OCI-LY1 (cell line): ENCODE measurements at regions not wholly inside any gene's neighbourhood (a gene's known extent, or its start where the extent isn't known, plus 50 kb on each side); places are given as distances from the start of the nearest gene placed in this dataset.

Experiments used
- H2AFZ ChIP-seq: fragments of 200-600 bp; sonication (generic), shearing (Covaris generic); 2 replicates; pipeline ENCODE4 v1.6.0; 2014; ENCODE audit warnings: antibody characterized with exemption, mild to moderate bottlenecking, low read length
- H3F3A ChIP-seq: fragments of 200-600 bp; sonication (generic), shearing (Covaris generic); 2 replicates; pipeline ENCODE4 v1.6.0; 2014; ENCODE audit warnings: mild to moderate bottlenecking, antibody characterized with exemption, low read length, moderate library complexity; ENCODE audit not compliant: insufficient read depth
- H3K27ac ChIP-seq: fragments of 200-600 bp; sonication (generic); 2 replicates; pipeline ENCODE4 v1.5.1; 2014; ENCODE audit warnings: low read length, mixed run types, mild to moderate bottlenecking, low read depth; ENCODE audit not compliant: poor library complexity, severe bottlenecking
- H3K27me3 ChIP-seq: fragments of 200-600 bp; sonication (generic); 2 replicates; pipeline ENCODE4 v1.6.0; 2014; ENCODE audit warnings: antibody characterized with exemption, mild to moderate bottlenecking, low read length, moderate library complexity; ENCODE audit not compliant: insufficient read depth
- H3K36me3 ChIP-seq: fragments of 200-600 bp; sonication (generic); 2 replicates; pipeline ENCODE4 v1.6.1; 2014; ENCODE audit warnings: mild to moderate bottlenecking, antibody characterized with exemption, low read length, moderate library complexity, mixed read lengths; ENCODE audit not compliant: insufficient read depth
- H3K4me1 ChIP-seq: fragments of 200-600 bp; sonication (generic); 2 replicates; pipeline ENCODE4 v1.5.1; 2014; ENCODE audit warnings: mild to moderate bottlenecking, low read length, moderate library complexity; ENCODE audit not compliant: insufficient read depth, severe bottlenecking
- H3K4me2 ChIP-seq: fragments of 200-600 bp; sonication (generic), shearing (Covaris generic); 2 replicates; pipeline ENCODE4 v1.6.1; 2014; ENCODE audit warnings: low read length
- H3K4me3 ChIP-seq: fragments of 200-600 bp; sonication (generic); 2 replicates; pipeline ENCODE4 v1.5.1; 2014; ENCODE audit warnings: low read length, low read depth, mild to moderate bottlenecking, mixed read lengths; ENCODE audit not compliant: poor library complexity, severe bottlenecking
- H3K79me2 ChIP-seq: fragments of 200-600 bp; shearing (Covaris generic); 2 replicates; pipeline ENCODE4 v1.6.1; 2016; ENCODE audit warnings: mixed run types, low read length, mixed read lengths; ENCODE audit not compliant: insufficient read depth
- H3K9ac ChIP-seq: fragments of 200-600 bp; sonication (generic), shearing (Covaris generic); 2 replicates; pipeline ENCODE4 v1.6.1; 2014; ENCODE audit warnings: mild to moderate bottlenecking, low read length, mixed read lengths
- H3K9me2 ChIP-seq: fragments of 200-600 bp; sonication (generic), shearing (Covaris generic); 2 replicates; pipeline ENCODE4 v1.6.1; 2014; ENCODE audit warnings: low read depth, mild to moderate bottlenecking, low read length, mixed read lengths
- H3K9me3 ChIP-seq: fragments of 200-600 bp; shearing (Covaris generic); 2 replicates; pipeline ENCODE4 v1.6.1; 2014; ENCODE audit warnings: low read length, mixed read lengths
- H4K20me1 ChIP-seq: fragments of 200-600 bp; sonication (generic), shearing (Covaris generic); 2 replicates; pipeline ENCODE4 v1.6.0; 2016; ENCODE audit warnings: mild to moderate bottlenecking, low read length; ENCODE audit not compliant: insufficient read depth
- CTCF ChIP-seq: fragments of 200-600 bp; sonication (generic), shearing (Covaris generic); IDR thresholded peaks from 2 replicates; pipeline ENCODE4 v1.5.1; 2017; ENCODE audit warnings: mild to moderate bottlenecking, antibody characterized with exemption, low read length, moderate library complexity, mixed read lengths
- EZH2 ChIP-seq: fragments of 200-600 bp; sonication (generic), shearing (Covaris generic); IDR thresholded peaks from 2 replicates; pipeline ENCODE4 v1.8.0; 2017; ENCODE audit warnings: borderline replicate concordance, mixed run types, mild to moderate bottlenecking, antibody characterized with exemption, low read length, moderate library complexity, mixed read lengths

DNA sequence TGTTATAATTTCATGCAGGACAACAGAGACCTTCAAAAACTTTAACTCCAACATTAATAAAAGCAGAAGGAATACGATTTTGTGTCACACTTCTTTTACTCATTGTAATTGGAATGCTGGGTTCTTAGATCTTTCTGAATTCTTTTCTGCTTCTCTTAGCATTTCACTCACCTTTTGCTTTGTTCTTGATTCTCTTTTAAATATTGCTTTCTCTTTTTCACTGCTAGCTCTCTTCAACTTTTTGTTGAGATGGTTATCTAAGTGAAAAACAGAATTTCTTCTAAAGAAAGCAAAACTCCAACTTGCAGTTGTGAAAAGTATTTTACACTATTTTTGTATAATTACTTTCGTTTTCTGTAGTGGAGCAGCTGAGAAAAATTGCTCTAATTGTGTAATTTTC, 212.6 kb upstream of the KIF2A start:
- no peaks in the 10 kb centered on the region for H3K79me2 ChIP-seq
- no peak overlapping the region for H3K9ac ChIP-seq
- H2AFZ ChIP-seq, result no peak overlapping the region
- H3K4me3 ChIP-seq, result no peak overlapping the region
- no peaks in the 10 kb centered on the region for H3K4me1 ChIP-seq
- H3K4me2 ChIP-seq, result no peak overlapping the region
- no peak overlapping the region for H3K27ac ChIP-seq
- H4K20me1 ChIP-seq, result no peaks in the 10 kb centered on the region
- TF ChIP-seq EZH2 (no peak), CTCF (no peak)
- no peaks in the 10 kb centered on the region for H3F3A ChIP-seq
- H3K27me3 ChIP-seq, result no peaks in the 10 kb centered on the region
- no peaks in the 10 kb centered on the region for H3K9me3 ChIP-seq
- H3K36me3 ChIP-seq, result no peaks in the 10 kb centered on the region
- no peaks in the 10 kb centered on the region for H3K9me2 ChIP-seq

DNA sequence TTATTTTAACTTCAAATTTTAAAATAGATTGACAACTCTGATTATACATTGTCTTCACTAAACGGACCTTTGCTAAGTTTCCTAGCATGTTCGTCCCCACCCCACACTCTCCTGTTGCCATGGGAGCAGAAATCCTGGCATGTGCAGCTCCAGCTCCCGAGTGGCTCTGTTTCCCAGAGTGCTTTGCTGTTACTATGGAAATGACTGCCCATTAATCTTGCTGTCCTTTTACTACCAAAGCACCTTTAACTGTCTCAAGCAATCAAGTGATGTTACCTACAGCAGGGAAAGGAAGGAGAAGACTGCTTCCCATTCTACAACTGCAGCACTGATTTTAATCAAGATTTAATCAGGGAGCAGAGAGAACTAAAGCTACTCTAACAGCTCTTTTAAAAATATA, 212.0 kb upstream of the KIF2A start:
- Histone ChIP-seq H2AFZ (no peak overlapping the region), H3K9me2 (no peaks in the 10 kb centered on the region)

GRCh38 chr5:62097361-62097760, 208.6 kb upstream of the KIF2A start:
- no peak overlapping the region for H3K4me2 ChIP-seq
- H3K9ac ChIP-seq, result no peak overlapping the region
- no peaks in the 10 kb centered on the region for H3F3A ChIP-seq
- H3K4me3 ChIP-seq, result no peak overlapping the region
- no peak overlapping the region for H3K27ac ChIP-seq
- H3K9me2 ChIP-seq, result no peaks in the 10 kb centered on the region
- H4K20me1 ChIP-seq, result no peaks in the 10 kb centered on the region
- no peaks in the 10 kb centered on the region for H3K36me3 ChIP-seq
- no peaks in the 10 kb centered on the region for H3K9me3 ChIP-seq
- H2AFZ ChIP-seq, result no peak overlapping the region
- no peaks in the 10 kb centered on the region for H3K4me1 ChIP-seq
- no peaks in the 10 kb centered on the region for H3K79me2 ChIP-seq
- no peaks in the 10 kb centered on the region for H3K27me3 ChIP-seq
- TF ChIP-seq CTCF, result no peak
- no peak for TF ChIP-seq EZH2

More for the DNA sequence above, 212.0 kb upstream of the KIF2A start:
- H3K79me2 ChIP-seq, result no peaks in the 10 kb centered on the region
- H4K20me1 ChIP-seq, result no peaks in the 10 kb centered on the region
- H3K4me3 ChIP-seq, result no peak overlapping the region
- H3K9ac ChIP-seq, result no peak overlapping the region
- no peaks in the 10 kb centered on the region for H3K36me3 ChIP-seq
- no peak overlapping the region for H3K27ac ChIP-seq
- no peak overlapping the region for H3K4me2 ChIP-seq
- no peaks in the 10 kb centered on the region for H3K4me1 ChIP-seq
- TF ChIP-seq EZH2 (no peak), CTCF (no peak)
- H3F3A ChIP-seq, result no peaks in the 10 kb centered on the region
- no peaks in the 10 kb centered on the region for H3K9me3 ChIP-seq
- no peaks in the 10 kb centered on the region for H3K27me3 ChIP-seq
